GM10266 (cell line): ENCODE measurements at regions not wholly inside any gene's neighbourhood (a gene's known extent, or its start where the extent isn't known, plus 50 kb on each side); places are given as distances from the start of the nearest gene placed in this dataset.
"Not testable (repeated sequence)": the region's sequence is repeated elsewhere in the genome, so short reads cannot be mapped to it uniquely, and the experiment has no call there.

Source experiments
- DNase-seq: peaks from one replicate; pipeline ENCODE4 v3.0.0; 2012; ENCODE audit errors: extremely low spot score
- TF ChIP-seq, protein P1 (sequence below): IDR thresholded peaks from 2 replicates; pipeline ENCODE4 v1.5.1; 2012; ENCODE audit warnings: mild to moderate bottlenecking, low read depth; ENCODE audit not compliant: control insufficient read depth, insufficient read depth; ENCODE audit errors: missing control alignments

DNA sequence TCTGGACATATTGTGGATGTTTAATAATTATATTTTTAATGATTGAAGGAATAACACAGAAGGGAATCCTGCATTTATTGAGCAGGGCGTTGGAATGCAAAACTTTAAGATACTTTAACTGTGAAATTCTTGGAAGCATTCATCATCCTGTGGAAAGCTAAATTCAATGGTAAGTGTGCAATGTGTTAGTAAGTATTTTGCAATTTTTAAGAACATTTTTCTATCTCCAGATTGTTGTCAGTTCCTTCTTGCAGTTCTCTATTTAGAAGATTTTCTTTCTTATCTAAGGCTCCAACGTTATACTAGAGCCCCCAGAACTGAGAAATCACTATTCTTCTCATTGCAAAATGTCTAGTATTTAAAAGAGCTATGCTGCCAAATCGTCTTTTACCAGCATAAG is 132.2 kb upstream of the TSC22D2 start:
- DNase-seq, result no peak
- TF ChIP-seq, protein P1, sequence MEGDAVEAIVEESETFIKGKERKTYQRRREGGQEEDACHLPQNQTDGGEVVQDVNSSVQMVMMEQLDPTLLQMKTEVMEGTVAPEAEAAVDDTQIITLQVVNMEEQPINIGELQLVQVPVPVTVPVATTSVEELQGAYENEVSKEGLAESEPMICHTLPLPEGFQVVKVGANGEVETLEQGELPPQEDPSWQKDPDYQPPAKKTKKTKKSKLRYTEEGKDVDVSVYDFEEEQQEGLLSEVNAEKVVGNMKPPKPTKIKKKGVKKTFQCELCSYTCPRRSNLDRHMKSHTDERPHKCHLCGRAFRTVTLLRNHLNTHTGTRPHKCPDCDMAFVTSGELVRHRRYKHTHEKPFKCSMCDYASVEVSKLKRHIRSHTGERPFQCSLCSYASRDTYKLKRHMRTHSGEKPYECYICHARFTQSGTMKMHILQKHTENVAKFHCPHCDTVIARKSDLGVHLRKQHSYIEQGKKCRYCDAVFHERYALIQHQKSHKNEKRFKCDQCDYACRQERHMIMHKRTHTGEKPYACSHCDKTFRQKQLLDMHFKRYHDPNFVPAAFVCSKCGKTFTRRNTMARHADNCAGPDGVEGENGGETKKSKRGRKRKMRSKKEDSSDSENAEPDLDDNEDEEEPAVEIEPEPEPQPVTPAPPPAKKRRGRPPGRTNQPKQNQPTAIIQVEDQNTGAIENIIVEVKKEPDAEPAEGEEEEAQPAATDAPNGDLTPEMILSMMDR, result no peak

DNA sequence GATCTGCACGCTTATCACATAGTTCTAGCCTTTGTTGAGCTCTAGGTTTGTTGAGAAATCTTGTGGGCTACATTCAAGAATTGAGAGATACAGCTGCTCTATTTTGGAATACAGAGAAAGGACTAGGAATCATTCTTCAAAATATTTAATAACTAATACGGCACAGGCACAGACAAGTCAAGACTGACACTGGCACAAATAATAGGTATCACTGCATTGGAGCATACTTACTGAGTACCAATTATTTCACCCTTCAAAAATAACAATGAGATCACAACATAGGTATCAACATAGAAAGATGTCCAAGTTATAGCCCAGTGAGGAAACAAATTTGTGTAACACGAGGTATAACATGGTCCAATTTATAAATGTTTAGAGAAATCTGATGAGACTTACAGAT is 133.7 kb upstream of the TSC22D2 start:
- no peak for DNase-seq
- TF ChIP-seq, protein P1, result no peak

DNA sequence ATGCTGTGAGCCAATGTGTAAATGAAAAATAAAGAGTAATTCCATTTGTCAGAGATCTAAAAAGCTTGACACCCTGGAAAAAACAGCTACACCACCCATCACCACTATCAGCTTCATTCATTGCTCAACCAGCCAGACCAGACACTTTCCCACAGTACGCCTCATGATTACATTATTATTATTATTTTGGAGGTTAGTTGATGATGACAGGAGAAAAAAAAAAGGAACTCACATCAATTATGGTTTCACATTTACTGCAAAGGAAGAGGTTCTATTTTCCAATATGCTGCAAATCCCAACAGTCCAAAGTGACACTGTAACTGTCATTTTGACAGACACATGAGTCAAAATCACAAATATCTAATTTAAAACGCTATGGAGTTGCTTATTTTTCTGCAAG is 134.7 kb upstream of the TSC22D2 start:
- TF ChIP-seq, protein P1, result no peak
- DNase-seq, result no peak

DNA sequence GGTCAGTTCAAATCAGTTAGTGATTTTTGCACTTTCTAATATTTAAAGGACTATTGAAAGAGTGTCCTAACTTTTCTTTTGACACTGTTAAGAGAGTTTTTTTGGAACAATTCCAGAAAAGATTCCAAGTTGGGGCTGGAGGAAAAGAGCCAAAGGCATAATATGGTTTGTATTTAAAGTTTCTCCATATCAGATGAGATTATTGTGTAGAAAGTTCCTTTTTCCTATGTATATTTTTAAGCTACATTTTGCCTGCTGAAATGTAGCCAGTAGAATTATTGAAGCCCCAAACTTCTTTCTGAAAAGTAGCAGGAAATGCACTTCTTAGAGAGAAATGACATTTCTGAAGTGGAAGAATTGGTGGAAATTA is 136.5 kb upstream of the TSC22D2 start:
- TF ChIP-seq, protein P1, result no peak
- no peak for DNase-seq

DNA sequence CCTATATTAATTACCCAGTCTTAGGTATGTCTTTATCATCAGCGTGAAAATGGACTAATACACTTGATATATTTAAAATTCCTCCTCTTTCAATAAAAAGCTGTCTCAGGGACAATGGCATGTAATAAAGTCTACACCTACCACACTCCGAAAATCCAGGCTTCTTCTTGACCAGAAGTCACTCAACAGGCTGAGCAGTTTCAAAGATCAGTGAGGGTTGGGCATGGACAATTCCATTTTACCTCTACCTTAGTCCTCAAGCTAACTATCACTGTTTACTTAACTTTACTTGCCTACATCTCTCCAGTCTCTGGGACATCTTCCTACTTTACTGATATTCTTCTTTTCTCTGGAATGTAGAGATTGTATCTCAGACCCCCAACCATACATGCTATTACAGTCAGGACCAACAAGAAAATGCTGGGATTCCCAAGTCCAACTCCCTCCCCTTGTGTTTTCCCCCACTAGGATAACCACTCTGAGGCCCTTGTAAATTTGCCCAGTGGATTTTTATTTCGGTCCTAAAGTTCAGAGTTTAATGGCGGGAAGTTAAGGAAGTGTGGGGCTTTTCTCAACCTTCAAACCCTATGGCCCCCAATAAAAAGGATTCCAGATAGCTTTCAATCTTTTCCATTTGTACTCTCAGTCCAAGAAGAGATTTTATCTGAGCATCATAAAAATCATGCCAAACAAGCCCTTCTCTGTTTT is 137.1 kb upstream of the TSC22D2 start:
- TF ChIP-seq, protein P1, result no peak
- no peak for DNase-seq

DNA sequence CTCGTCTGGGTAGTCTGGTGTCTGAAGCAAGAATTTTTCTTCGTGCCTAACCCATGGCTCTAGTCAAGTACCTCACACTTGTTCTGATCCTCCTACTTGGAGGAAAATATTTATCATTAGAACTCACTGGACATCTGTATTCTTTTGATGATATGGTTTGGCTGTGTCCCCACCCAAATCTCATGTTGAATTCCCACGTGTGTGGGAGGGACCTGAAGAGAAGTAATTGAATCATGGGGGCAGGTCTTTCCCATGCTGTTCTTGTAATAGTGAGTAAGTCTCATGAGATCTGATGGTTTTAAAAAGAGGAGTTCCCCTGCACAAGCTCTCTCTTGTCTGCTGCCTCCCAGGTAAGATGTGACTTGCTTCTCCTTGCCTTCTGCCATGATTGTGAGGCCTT is 137.7 kb upstream of the TSC22D2 start:
- not testable (repeated sequence) for DNase-seq

DNA sequence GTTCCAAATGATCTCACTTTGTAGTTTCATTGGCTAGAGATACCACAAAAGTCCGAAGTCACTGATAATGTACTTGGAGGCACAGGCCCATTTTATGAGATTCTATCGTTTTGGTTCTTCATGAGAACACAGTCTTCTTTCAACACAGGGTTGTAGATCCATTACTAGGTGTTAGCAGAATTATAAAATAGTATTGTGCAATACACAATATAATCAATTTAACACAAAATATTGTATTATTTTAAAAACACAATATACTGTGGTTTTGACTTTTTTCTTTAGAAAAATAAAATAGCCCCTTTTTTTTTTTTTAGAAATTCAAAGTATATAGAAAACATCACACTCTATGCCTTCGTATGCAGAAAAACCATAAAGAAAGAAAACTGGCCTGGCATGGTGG is 138.6 kb upstream of the TSC22D2 start:
- DNase-seq, result no peak
- TF ChIP-seq, protein P1, result no peak

DNA sequence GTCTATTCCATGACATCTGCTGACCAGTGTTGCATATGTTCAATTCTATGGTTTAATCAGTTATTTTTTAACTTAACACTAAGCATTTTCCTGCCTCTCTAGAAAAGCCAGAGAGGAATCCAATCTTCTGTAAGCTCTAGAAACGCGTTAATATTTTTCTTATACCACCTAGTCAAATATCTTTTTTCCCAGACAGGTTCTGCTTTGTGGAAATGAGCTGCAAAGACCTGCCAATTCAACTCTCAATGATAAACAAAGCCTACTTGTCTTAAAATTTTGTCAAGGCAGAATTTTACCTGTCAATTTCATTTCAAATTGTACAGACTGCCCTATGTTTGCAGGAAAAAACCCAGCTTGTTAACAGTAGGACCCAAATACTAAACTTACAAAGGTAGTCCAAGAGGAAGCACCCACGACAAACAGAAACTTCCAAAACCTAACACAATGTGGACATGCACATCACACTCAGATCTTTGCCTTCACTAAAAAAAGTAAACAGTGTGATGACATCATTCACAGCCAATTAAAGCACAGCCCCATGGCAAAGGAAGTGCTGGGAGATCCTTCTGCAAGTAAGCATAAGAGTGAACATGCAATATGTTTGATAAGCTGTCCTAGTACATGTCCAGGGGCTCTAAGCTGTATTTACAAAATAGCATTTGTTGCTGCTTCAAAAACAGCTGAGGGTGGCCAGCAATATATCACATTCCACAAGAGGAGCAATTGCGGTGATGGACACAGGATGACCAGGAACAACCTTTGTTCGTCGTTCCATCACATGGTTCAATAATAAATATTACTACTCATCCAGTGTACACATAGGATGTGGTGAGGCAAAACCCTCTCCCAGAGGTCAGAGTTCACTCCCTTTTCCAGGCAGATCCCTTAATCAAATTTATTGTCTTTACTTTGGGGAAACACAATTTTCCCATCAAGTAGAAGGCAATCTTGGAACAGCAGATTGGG is 139.4 kb upstream of the TSC22D2 start:
- TF ChIP-seq, protein P1, result no peak
- no peak for DNase-seq
